LHCN-M2 (cell line): ENCODE measurements at regions not wholly inside any gene's neighbourhood (a gene's known extent, or its start where the extent isn't known, plus 50 kb on each side); places are given as distances from the start of the nearest gene placed in this dataset.

Experiments
- DNase-seq: peaks from one replicate; pipeline ENCODE4 v3.0.0-alpha.2; 2012; ENCODE audit warnings: low read depth

DNA sequence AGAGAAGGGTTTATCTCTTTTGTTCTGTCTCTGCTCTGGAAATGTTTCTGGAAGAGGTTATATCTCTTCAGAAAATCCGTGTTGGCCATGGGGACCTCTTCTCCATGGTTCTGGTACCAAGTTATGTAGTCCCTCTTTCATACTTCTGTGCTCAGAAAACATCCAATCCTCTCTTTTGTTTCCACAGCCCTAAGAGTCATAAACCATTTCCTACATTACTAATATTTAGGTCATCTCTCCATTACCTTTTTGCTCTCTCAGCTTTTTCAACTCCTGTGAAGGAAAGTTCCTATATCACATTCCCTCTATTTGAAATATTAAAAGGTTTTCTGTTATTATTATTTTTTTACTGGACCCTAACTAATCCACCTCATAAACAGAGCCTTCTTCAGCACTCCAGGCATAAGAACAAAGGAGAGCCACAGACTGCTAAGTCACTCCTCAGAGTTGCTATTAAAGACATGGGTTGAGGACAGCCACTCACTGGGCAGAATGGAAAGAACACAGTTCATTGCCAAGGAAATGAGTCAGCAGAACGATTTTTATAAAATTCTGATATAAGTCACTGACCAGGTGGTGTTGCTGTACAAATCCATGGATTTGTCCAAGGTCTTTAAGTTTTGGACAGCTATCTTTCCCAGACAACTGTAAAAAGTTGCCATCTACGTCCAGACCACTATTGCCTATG lies 122.4 kb upstream of the NPY2R start:
- peak; percentile 2 for DNase-seq

DNA sequence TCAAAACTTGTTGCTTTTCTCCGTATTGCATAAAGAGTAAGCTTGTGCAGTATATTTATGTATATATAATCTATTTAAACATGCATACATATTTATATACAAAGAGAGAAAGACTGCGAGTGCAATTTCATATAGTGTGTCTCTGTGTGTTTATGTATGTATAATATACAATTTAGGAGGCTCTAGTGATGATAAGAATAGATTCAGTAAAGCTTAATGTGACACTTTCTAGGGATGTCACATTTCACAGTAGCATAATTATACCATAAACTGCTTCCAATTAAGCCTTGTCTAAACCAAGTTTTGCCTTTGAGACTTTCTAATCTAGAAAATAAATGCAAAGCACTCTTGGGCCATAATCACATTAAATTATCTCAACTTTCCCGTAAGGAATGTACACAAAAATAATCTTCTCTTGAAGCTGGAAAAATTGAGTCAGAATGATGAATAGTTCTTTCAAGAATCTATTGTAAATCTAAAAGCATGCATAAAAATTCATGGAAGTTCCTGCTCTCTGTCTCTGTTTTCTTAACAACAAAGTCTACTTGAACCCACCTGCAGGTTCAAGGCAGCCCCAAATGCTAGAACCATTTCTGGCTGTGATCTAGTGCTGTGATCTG lies 114.1 kb upstream of the NPY2R start:
- DNase-seq: no peak

GRCh38 chr4:155099231-155099630 lies 109.2 kb upstream of the NPY2R start:
- DNase-seq: no peak

DNA sequence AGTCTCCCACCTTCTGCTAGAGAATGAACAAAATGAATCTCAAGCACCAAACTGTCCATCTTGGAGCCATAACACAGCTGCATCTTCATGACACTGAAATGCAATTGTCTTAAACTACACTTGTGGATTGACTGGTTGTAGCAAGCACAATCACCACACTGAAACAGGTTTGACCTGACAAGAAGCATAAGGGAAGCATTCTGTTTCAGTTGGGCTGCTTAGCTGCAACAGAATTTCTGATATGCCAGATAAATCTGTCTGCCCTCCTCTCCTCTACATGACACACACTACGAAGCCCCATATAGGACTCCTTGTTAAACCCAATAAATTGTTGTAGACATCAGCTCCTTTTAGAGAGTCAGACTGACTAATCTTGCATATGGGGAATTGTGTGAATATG lies 101.8 kb upstream of the NPY2R start:
- DNase-seq: no peak

GRCh38 chr4:155107059-155107458 lies 101.4 kb upstream of the NPY2R start:
- DNase-seq: no peak

DNA sequence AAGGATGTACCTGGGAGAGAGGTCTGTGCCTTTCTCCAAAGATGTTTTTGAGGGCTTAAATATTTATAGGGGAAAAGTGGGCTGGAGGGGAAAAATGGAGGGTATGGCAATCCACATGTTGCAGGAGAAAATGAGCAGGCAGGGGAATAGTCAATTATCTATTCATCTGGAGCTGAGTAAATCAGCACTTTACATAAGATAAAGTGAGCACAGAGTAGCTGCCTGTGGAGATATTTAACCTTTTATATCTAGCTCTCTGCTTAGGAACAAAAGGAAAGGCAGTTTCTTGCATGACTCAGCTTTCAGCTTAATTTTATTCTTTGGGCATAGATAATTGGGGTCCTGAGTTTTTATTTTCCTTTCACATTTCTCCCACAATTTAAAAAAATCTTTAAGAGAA lies 93.6 kb upstream of the NPY2R start:
- DNase-seq: no peak

GRCh38 chr4:155119006-155119405 lies 89.4 kb upstream of the NPY2R start:
- peak; percentile 2 for DNase-seq

GRCh38 chr4:155120536-155120935 lies 87.9 kb upstream of the NPY2R start:
- no peak for DNase-seq

- DNase-seq: no peak
Observed at GRCh38 chr4:155122382-155122781, 86.1 kb upstream of the NPY2R start.

DNA sequence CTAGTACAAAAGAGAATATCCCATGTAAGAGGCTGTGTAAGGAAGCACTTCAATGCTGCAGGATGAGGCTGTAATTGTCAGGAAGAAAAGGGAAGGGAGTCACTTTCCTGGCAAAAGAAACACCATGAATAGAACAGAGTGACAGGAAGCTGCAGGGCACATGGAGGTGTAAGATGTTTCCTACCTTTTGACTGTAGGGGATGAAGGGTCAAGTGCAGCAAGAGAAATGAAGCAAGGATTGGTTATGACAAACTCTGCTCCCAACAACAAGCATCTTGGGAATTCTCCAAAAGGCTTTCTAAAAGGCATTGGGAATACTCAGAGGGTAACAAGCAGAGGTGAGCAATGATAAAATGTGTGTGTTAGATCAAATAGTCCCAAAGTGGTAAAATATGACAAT lies 74.3 kb upstream of the NPY2R start:
- DNase-seq: no peak

- DNase-seq: no peak
Observed at GRCh38 chr4:155140889-155141288, 67.5 kb upstream of the NPY2R start.

- DNase-seq: no peak
Observed at GRCh38 chr4:155143512-155143911, 64.9 kb upstream of the NPY2R start.
